DOHH2 (cell line): ENCODE measurements at regions not wholly inside any gene's neighbourhood (a gene's known extent, or its start where the extent isn't known, plus 50 kb on each side); places are given as distances from the start of the nearest gene placed in this dataset.

Experiments used
- H3F3A ChIP-seq: fragments of 200-600 bp; sonication (generic), shearing (Covaris generic); 2 replicates; pipeline ENCODE4 v1.6.0; 2016; ENCODE audit warnings: antibody characterized with exemption, mild to moderate bottlenecking; ENCODE audit not compliant: control insufficient read depth, insufficient read depth
- H3K27ac ChIP-seq: fragments of 200-600 bp; sonication (generic); 2 replicates; pipeline ENCODE4 v1.5.1; 2014; ENCODE audit warnings: low read depth, mild to moderate bottlenecking, low read length, moderate library complexity
- H3K27me3 ChIP-seq: fragments of 200-600 bp; sonication (generic); 2 replicates; pipeline ENCODE4 v1.6.1; 2014; ENCODE audit warnings: mild to moderate bottlenecking, low read length, mixed read lengths; ENCODE audit not compliant: control insufficient read depth
- H3K36me3 ChIP-seq: fragments of 200-600 bp; sonication (generic); 2 replicates; pipeline ENCODE4 v1.6.1; 2014; ENCODE audit warnings: mild to moderate bottlenecking, low read length, moderate library complexity, mixed read lengths; ENCODE audit not compliant: control insufficient read depth
- H3K4me1 ChIP-seq: fragments of 200-600 bp; sonication (generic); 2 replicates; pipeline ENCODE4 v1.6.1; 2014; ENCODE audit warnings: mild to moderate bottlenecking, low read length, mixed read lengths; ENCODE audit not compliant: control insufficient read depth
- H3K4me2 ChIP-seq: fragments of 200-600 bp; sonication (generic); 2 replicates; pipeline ENCODE4 v1.6.0; 2014; ENCODE audit warnings: mild to moderate bottlenecking, low read length, moderate library complexity
- H3K4me3 ChIP-seq: fragments of 200-600 bp; sonication (generic); 2 replicates; pipeline ENCODE4 v1.5.1; 2014; ENCODE audit warnings: mild to moderate bottlenecking, low read length, mixed read lengths
- H3K79me2 ChIP-seq: fragments of 200-600 bp; sonication (generic); 2 replicates; pipeline ENCODE4 v1.6.1; 2014; ENCODE audit warnings: mild to moderate bottlenecking, low read length, mixed read lengths; ENCODE audit not compliant: control insufficient read depth
- H3K9me2 ChIP-seq: fragments of 200-600 bp; sonication (generic); replicated peaks from 2 replicates; pipeline ENCODE4 v1.6.1; 2014; ENCODE audit warnings: mild to moderate bottlenecking, low read length, mixed read lengths; ENCODE audit not compliant: control insufficient read depth
- H3K9me3 ChIP-seq: fragments of 200-600 bp; sonication (generic); 2 replicates; pipeline ENCODE4 v1.6.1; 2014; ENCODE audit warnings: antibody characterized with exemption, low read length, mixed read lengths; ENCODE audit not compliant: control insufficient read depth, insufficient read depth
- H4K20me1 ChIP-seq: fragments of 200-600 bp; sonication (generic); 2 replicates; pipeline ENCODE4 v1.6.0; 2014; ENCODE audit warnings: low read depth, mild to moderate bottlenecking, antibody characterized with exemption, low read length, moderate library complexity; ENCODE audit not compliant: control insufficient read depth, insufficient read depth
- CTCF ChIP-seq: fragments of 200-600 bp; sonication (generic); IDR thresholded peaks from one replicate; pipeline ENCODE4 v1.5.1; 2014; ENCODE audit warnings: antibody characterized with exemption, mild to moderate bottlenecking, low read depth, low read length; ENCODE audit not compliant: poor library complexity, severe bottlenecking
- EZH2phosphoT487 ChIP-seq: fragments of 200-600 bp; sonication (generic); IDR thresholded peaks from 2 replicates; pipeline ENCODE4 v1.6.1; 2017; ENCODE audit warnings: borderline replicate concordance, mild to moderate bottlenecking, antibody characterized with exemption, low read length, moderate library complexity, mixed read lengths

GRCh38 chr4:8679032-8679431, 86.5 kb downstream of the CPZ start:
- Histone ChIP-seq H3K9me2 (no peaks in the 10 kb centered on the region), H3K9me3 (no peaks in the 10 kb centered on the region), H3K27me3 (no peaks in the 10 kb centered on the region), H3K4me2 (no peak overlapping the region), H3K36me3 (no peaks in the 10 kb centered on the region), H3K4me3 (no peak overlapping the region), H3K4me1 (no peaks in the 10 kb centered on the region), H3K27ac (no peak overlapping the region), H4K20me1 (no peaks in the 10 kb centered on the region), H3F3A (no peaks in the 10 kb centered on the region), H3K79me2 (no peaks in the 10 kb centered on the region)
- TF ChIP-seq CTCF = no peak
- TF ChIP-seq EZH2phosphoT487 = no peak

- Histone ChIP-seq H3K27ac (no peak overlapping the region), H3K4me2 (no peak overlapping the region), H3F3A (no peaks in the 10 kb centered on the region), H3K9me2 (no peaks in the 10 kb centered on the region), H3K27me3 (no peaks in the 10 kb centered on the region), H4K20me1 (no peaks in the 10 kb centered on the region), H3K4me1 (no peaks in the 10 kb centered on the region), H3K4me3 (no peak overlapping the region), H3K79me2 (no peaks in the 10 kb centered on the region), H3K9me3 (no peaks in the 10 kb centered on the region), H3K36me3 (no peaks in the 10 kb centered on the region)
- TF ChIP-seq EZH2phosphoT487 (no peak), CTCF (no peak)
Observed at GRCh38 chr4:8676676-8677075, 84.1 kb downstream of the CPZ start.

GRCh38 chr4:8675906-8676305, 83.3 kb downstream of the CPZ start:
- Histone ChIP-seq H3K9me2 (no peaks in the 10 kb centered on the region), H4K20me1 (no peaks in the 10 kb centered on the region), H3K4me3 (no peak overlapping the region), H3K79me2 (no peaks in the 10 kb centered on the region), H3K4me2 (no peak overlapping the region), H3F3A (no peaks in the 10 kb centered on the region), H3K27ac (no peak overlapping the region), H3K9me3 (no peaks in the 10 kb centered on the region), H3K27me3 (no peaks in the 10 kb centered on the region), H3K4me1 (no peaks in the 10 kb centered on the region), H3K36me3 (no peaks in the 10 kb centered on the region)
- TF ChIP-seq EZH2phosphoT487 (no peak), CTCF (no peak)

- no peak overlapping the region for H3K27ac ChIP-seq
- no peaks in the 10 kb centered on the region for H3K9me3 ChIP-seq
- no peaks in the 10 kb centered on the region for H3K9me2 ChIP-seq
- no peaks in the 10 kb centered on the region for H3K79me2 ChIP-seq
- H3K4me2 ChIP-seq = no peak overlapping the region
- no peaks in the 10 kb centered on the region for H3K27me3 ChIP-seq
- no peaks in the 10 kb centered on the region for H3F3A ChIP-seq
- no peak for TF ChIP-seq EZH2phosphoT487
- no peaks in the 10 kb centered on the region for H4K20me1 ChIP-seq
- no peak overlapping the region for H3K4me3 ChIP-seq
- no peaks in the 10 kb centered on the region for H3K4me1 ChIP-seq
- H3K36me3 ChIP-seq = no peaks in the 10 kb centered on the region
Observed at GRCh38 chr4:8675383-8675782, 82.8 kb downstream of the CPZ start.
